GM21526 (cell line): ENCODE measurements at regions not wholly inside any gene's neighbourhood (a gene's known extent, or its start where the extent isn't known, plus 50 kb on each side); places are given as distances from the start of the nearest gene placed in this dataset.

Source experiments
- ATAC-seq: cut with Tn5 transposase; IDR thresholded peaks from one replicate; pipeline ENCODE4 v1.9.1; 2021; ENCODE audit warnings: moderate library complexity; ENCODE audit not compliant: unreplicated experiment, low FRiP score

- ATAC-seq, result no peak
Measured at GRCh38 chr5:175202463-175203068, 241.4 kb downstream of the DRD1 start.

- no peak for ATAC-seq
Measured at GRCh38 chr5:175201393-175201792, 242.6 kb downstream of the DRD1 start.

GRCh38 chr5:175195698-175196656, 248.0 kb downstream of the DRD1 start:
- no peak for ATAC-seq

DNA sequence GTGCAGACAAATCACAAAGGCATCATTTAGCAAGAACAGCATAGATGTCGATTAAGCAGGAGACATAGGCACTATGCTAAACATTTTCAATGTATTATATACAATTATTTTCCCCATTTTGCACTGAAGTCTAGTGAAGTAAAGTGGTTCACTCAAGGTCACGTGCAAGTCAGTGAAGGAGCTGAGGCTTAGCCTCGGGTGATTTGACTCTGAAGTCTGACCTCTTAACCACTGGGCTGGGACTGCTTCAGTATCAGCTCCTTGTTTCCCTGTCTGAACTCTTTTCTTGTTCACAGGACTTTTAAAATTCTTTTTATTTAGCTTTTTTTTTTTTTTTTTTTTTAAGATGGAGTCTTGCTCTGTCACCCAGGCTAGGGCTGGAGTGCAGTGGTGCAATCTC, 262.7 kb downstream of the DRD1 start:
- ATAC-seq, result no peak

DNA sequence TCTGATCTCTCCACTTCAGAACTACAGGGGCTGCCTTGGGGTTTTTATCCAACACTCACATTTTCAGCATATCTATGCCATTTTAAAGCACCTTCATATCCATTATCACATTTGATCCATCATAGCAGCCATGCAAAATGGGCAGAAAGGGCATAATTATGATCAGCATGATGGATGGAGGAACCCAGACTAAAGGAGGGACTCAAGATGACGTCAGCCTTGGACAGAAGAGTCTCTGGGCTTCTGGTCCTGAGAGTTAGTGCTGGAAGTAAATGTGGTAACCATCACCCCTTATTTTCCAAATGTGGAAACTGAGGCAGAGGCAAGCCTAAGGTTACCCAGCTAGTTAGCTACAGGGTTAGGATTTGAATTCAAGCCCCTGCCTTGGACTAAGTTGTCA, 273.1 kb downstream of the DRD1 start:
- no peak for ATAC-seq

DNA sequence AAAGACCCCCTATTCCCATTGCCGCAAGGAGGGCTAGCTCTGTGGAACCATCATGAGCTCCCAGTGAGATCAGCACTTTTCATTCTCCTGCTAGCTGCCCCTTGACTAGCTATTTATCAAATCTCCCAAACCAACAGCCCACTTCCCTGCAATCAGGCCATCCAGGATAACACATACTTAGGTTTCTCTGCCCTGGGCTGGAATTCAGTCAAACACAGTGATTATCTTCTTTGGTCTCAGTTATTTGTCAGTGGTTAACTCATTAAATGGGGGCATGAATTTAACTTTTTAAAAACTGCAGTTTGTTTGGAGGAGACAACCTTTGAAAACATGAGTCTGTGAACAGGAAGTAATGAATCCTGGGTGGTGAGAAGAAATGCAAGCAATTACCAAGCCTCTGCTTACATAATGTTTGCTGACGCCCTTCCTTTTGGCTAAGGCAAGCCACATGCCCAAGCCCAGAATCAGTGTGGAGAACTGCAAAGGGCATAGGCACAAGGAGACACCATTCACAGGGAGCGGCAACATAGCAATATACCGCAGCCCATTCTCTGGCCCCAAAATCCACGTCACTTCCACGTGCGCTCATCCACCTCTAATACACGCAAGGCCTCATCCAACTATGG, 275.0 kb downstream of the DRD1 start:
- no peak for ATAC-seq

GRCh38 chr5:175166026-175166425, 278.0 kb downstream of the DRD1 start:
- ATAC-seq, result no peak

DNA sequence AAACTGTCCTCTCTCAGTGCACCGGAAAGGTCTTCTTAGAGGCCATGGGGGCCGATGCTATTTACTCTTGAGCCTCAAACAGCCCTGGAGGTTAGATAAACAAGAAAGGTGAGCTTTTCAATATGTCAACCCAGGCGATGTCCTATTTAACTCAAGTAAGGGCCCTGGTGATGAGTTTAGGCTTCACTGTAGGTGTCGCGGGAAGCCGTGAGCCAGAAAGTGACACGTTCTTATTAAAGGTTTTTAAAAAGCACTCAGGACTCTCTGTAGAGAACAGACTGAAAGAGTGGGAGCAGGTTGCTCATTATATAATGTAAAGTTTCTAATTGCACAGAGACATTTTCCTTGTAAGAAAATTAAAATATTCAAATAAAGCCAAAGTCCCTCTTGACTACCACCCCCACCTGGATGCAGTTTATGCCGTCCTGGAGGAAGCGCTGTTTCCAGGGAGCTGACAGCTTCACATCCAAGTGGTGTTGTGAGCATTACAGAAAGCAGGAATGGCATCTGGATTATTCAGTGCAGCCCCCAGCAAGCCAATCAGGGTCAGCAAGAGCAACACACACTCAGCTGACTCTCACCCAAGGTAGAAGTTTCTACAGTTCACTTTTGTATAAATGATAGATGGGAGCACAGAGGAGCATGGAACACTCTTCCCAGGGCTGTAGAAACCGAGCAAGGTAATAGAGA, 280.3 kb downstream of the DRD1 start:
- ATAC-seq, result no peak

DNA sequence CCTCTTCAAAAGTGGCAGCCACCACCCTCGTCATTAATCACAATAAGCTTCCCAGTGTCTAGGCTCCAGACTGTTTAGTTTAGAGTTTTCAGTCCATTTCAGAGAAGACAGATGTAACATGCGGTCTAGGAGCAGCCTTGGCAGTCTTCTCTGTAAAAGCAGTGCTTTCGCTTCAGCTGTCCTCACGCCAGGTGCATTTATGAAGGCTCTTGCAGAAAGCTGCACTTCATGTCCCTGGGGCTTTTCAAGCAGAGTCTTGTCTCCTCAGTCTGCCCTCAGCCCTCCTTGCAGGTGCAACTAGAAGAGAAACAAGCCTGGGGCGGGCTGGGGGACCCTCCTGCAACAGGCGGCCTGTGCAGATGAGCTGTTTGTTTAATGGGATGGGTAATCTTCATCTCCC, 281.9 kb downstream of the DRD1 start:
- no peak for ATAC-seq

GRCh38 chr5:175159956-175160355, 284.0 kb downstream of the DRD1 start:
- ATAC-seq, result no peak

- no peak for ATAC-seq
Measured at GRCh38 chr5:175148636-175149172, 295.3 kb downstream of the DRD1 start.

DNA sequence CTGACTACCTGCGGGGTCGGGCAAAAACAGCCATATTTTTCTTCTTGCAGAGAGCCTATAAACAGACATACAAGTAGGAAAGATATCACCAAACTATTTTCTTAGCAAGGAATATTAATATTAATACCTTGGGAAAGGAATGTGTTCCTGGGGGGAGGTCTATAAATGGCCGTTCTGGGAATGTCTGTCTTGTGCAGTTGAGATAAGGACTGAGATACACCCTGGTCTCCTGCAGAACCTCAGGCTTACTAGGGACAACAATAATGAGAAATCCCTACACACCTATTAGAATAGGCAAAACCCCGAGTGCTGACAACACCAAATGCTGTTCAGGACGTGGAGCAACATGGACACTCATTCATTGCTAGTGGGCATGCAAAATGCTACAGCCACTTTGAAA, 297.2 kb downstream of the DRD1 start:
- ATAC-seq, result no peak

DNA sequence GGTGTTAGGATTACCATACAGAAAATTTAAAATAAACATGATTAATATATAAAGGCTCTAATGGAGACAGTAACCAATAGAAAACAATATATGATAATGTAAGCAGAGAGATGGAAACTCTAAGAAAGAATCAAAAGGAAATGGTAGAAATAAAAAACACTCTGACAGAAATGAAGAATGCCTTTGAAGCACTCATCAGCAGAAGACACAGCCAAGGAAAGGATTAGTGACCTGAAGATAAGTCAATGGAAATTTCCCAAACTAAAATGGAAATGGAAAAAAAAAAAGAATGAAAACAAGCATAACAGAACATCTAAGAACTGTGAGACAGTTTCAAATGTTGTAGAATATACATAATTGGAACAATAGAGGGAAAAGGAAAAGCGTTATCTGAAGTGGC, 302.6 kb downstream of the DRD1 start:
- ATAC-seq, result no peak

- no peak for ATAC-seq
Measured at GRCh38 chr5:175133185-175133584, 310.8 kb downstream of the DRD1 start.

DNA sequence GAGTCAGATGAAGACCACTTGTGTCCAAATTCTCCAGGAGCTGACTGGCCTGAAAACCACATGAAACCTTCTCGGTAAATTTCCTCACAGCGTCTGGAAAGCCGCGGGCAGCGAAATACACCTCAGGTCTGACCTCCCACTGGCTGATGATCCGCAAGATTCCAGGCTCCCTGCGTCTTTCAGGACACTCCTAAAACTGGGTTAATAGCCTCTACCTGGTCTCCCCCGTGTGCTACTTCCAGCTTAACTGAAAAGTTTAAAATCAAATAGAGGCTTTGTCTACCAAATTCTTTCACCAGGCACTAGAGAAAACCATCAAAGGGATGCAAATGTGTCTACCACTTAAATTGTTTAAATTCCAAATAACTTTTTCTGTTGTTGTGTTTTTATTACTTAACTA, 312.6 kb downstream of the DRD1 start:
- no peak for ATAC-seq

DNA sequence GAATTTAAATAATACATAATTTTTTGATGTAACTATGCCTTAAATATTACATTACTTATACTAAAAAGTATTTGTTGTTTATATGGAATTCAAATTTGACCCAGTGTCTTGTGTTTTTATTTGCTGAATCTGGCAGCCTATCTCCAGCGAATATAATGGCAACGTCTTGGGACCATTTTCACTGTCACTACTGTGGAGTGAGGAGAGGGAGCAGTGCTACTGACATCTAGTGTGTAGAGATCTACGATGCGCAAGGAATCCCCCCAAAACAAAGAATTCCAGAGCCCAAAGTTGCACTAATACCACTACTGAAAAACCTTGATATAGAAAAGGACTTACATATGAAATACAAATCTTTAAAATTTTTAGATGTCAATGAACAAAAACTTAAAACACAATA, 314.4 kb downstream of the DRD1 start:
- no peak for ATAC-seq

- no peak for ATAC-seq
Measured at GRCh38 chr5:175129121-175129520, 314.9 kb downstream of the DRD1 start.

DNA sequence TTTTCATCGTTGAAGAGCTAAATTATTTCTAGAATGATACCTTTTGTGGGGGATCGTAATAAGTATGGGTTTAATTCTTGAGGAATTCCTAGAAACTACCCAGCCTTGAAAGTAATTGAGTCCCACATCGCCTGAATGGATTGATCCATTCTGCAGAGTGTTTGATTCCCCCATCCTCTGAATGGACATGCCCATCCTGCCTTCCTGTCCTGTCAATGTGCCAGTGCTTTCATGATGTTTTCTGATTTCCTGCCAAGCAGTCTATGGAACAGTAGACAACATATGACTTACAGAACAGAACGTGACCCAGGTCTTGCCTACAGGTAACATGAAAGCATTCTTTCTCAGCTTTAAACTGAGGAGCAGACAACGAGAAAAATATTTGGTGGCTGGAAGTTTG, 319.2 kb downstream of the DRD1 start:
- no peak for ATAC-seq

DNA sequence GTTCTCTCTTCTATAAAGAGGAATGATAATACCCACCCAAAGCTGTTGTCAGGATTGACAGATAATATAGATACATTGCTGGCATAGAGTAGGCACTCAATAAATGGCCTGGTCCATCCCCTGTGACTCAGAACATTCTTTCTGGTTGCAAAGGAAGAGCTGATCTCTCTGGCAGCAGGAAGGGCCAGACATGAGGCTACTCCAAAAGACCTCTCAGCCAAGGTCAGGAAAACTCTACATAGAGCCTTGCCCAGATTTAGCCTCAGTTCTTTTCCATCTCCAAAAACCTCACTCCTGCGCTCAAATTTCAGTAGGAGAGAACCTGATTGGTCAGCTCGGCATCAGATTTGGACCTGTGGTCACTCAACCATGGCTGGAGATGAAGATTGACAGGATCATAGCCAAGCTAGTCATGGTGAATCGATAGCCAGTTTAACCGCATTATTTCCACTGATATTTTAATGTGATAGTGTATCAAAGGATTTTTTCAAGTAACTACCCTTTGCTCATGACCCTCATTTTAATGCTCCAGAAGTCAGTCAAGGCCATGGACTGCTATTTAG, 319.6 kb downstream of the DRD1 start:
- no peak for ATAC-seq

- ATAC-seq, result no peak
Measured at GRCh38 chr5:175123542-175123941, 320.4 kb downstream of the DRD1 start.
